Fibroblast of mammary gland (primary cell): ENCODE measurements at regions not wholly inside any gene's neighbourhood (a gene's known extent, or its start where the extent isn't known, plus 50 kb on each side); places are given as distances from the start of the nearest gene placed in this dataset.

Experiments used
- DNase-seq: peaks from one replicate; pipeline ENCODE4 v3.0.0-alpha.2; 2010; ENCODE audit warnings: low read depth
- H3K4me3 ChIP-seq: 2 replicates; pipeline ENCODE4 v1.5.1; 2011; ENCODE audit warnings: low read depth, mild to moderate bottlenecking, low read length, moderate library complexity; ENCODE audit not compliant: control insufficient read depth
- CTCF ChIP-seq: conservative IDR thresholded peaks from 2 replicates; pipeline ENCODE4 v1.5.1; 2011; ENCODE audit warnings: low read depth, low read length, inconsistent platforms; ENCODE audit not compliant: control insufficient read depth, insufficient read depth

GRCh38 chr9:87010626-87011025, 63.3 kb upstream of the GAS1 start:
- H3K4me3 ChIP-seq = no peak overlapping the region
- TF ChIP-seq CTCF = no peak
- DNase-seq = no peak

- no peak for TF ChIP-seq CTCF
- DNase-seq = no peak
These were observed 64.2 kb upstream of the GAS1 start for GRCh38 chr9:87011551-87011950.

GRCh38 chr9:87013490-87013889, 66.2 kb upstream of the GAS1 start:
- DNase-seq = no peak
- H3K4me3 ChIP-seq = no peak overlapping the region
- TF ChIP-seq CTCF = no peak

More at GRCh38 chr9:87011551-87011950, 64.2 kb upstream of the GAS1 start:
- H3K4me3 ChIP-seq = no peak overlapping the region

- DNase-seq = no peak
These were observed 67.1 kb upstream of the GAS1 start for GRCh38 chr9:87014436-87014835.

GRCh38 chr9:87016681-87017080, 69.4 kb upstream of the GAS1 start:
- DNase-seq = no peak
- TF ChIP-seq CTCF = no peak
- no peak overlapping the region for H3K4me3 ChIP-seq

More at GRCh38 chr9:87014436-87014835, 67.1 kb upstream of the GAS1 start:
- H3K4me3 ChIP-seq = no peak overlapping the region
- TF ChIP-seq CTCF = no peak

- H3K4me3 ChIP-seq = no peak overlapping the region
- TF ChIP-seq CTCF = no peak
- DNase-seq = no peak
These were observed 73.1 kb upstream of the GAS1 start for GRCh38 chr9:87020169-87020950.
